H1 (cell line): ENCODE measurements at regions not wholly inside any gene's neighbourhood (a gene's known extent, or its start where the extent isn't known, plus 50 kb on each side); places are given as distances from the start of the nearest gene placed in this dataset.

ENCODE experiments used
- ASH2L ChIP-seq: fragments of 200-600, 300-600 bp; sonication (generic); IDR thresholded peaks from one replicate; pipeline ENCODE4 v1.7.1; 2017; ENCODE audit warnings: low read length
- CHD7 ChIP-seq: fragments of 300-600 bp; sonication (generic); IDR thresholded peaks from 2 replicates; pipeline ENCODE4 v1.7.1; 2012; ENCODE audit warnings: low read length, moderate library complexity, mild to moderate bottlenecking, inconsistent platforms; ENCODE audit not compliant: insufficient replicate concordance
- SP1 ChIP-seq: IDR thresholded peaks from 2 replicates; pipeline ENCODE4 v1.6.1; 2011; ENCODE audit warnings: low read depth, low read length

- TF ChIP-seq CHD7: no peak
- TF ChIP-seq ASH2L: no peak
- no peak for TF ChIP-seq SP1
These were observed 102.5 kb upstream of the PRICKLE1 start (continued) for GRCh38 chr12:42691991-42692557.
